ENCODE measurements at regions not wholly inside any gene's neighbourhood (a gene's known extent, or its start where the extent isn't known, plus 50 kb on each side); places are given as distances from the start of the nearest gene placed in this dataset.

GRCh38 chr12:60101715-60102114, 505.9 kb downstream of the SLC16A7 start:
- Histone ChIP-seq H3K27ac (ENCODE audit: low read depth in 1 of 2, low read length in 2 of 2) (no peak overlapping the region), H3K4me1 (ENCODE audit: control insufficient read depth in 4 of 4, insufficient read depth in 4 of 4, low read length in 3 of 4) (no peaks in the 10 kb centered on the region), H3K27me3 (ENCODE audit: control insufficient read depth in 4 of 4, insufficient read depth in 4 of 4, low read length in 3 of 4) (no peaks in the 10 kb centered on the region), H3K4me3 (ENCODE audit: low read depth in 1 of 3, low read length in 3 of 3) (no peak overlapping the region), H3K9ac (ENCODE audit: low read depth in 1 of 2, low read length in 2 of 2) (no peak overlapping the region), H3K9me3 (ENCODE audit: control insufficient read depth in 4 of 4, low read length in 3 of 4) (peaks cover 0 to 5% (median 2%) of the 10 kb centered on the region in 4 donors), H3K36me3 (ENCODE audit: control insufficient read depth in 4 of 4, insufficient read depth in 3 of 4, low read depth in 1 of 4, low read length in 3 of 4) (no peaks in the 10 kb centered on the region)
- TF ChIP-seq YY1 (IDR thresholded peaks at IDR 0.05) (no peak), FOXA2 (IDR thresholded peaks at IDR 0.05) (no peak), TAF1 (conservative IDR thresholded peaks at IDR 0.05) (no peak), JUND (IDR thresholded peaks at IDR 0.05) (no peak), GABPA (IDR thresholded peaks at IDR 0.05 in 1 of 2, conservative IDR thresholded peaks at IDR 0.05 in 1 of 2) (no peak), NR2F2 (IDR thresholded peaks at IDR 0.05) (no peak), SP1 (IDR thresholded peaks at IDR 0.05) (no peak), HNF4A (conservative IDR thresholded peaks at IDR 0.05) (no peak), REST (IDR thresholded peaks at IDR 0.05) (no peak), RAD21 (IDR thresholded peaks at IDR 0.05) (no peak), HNF4G (IDR thresholded peaks at IDR 0.05) (no peak), RXRA (IDR thresholded peaks at IDR 0.05) (no peak), FOXA1 (IDR thresholded peaks at IDR 0.05) (no peak), ATF3 (IDR thresholded peaks at IDR 0.05) (no peak), EGR1 (IDR thresholded peaks at IDR 0.05; ENCODE audit: low read depth in 2 of 2) (no peak)
- TF ChIP-seq, protein P1, sequence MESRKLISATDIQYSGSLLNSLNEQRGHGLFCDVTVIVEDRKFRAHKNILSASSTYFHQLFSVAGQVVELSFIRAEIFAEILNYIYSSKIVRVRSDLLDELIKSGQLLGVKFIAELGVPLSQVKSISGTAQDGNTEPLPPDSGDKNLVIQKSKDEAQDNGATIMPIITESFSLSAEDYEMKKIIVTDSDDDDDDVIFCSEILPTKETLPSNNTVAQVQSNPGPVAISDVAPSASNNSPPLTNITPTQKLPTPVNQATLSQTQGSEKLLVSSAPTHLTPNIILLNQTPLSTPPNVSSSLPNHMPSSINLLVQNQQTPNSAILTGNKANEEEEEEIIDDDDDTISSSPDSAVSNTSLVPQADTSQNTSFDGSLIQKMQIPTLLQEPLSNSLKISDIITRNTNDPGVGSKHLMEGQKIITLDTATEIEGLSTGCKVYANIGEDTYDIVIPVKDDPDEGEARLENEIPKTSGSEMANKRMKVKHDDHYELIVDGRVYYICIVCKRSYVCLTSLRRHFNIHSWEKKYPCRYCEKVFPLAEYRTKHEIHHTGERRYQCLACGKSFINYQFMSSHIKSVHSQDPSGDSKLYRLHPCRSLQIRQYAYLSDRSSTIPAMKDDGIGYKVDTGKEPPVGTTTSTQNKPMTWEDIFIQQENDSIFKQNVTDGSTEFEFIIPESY (IDR thresholded peaks at IDR 0.05): no peak
- TF ChIP-seq, protein P2, sequence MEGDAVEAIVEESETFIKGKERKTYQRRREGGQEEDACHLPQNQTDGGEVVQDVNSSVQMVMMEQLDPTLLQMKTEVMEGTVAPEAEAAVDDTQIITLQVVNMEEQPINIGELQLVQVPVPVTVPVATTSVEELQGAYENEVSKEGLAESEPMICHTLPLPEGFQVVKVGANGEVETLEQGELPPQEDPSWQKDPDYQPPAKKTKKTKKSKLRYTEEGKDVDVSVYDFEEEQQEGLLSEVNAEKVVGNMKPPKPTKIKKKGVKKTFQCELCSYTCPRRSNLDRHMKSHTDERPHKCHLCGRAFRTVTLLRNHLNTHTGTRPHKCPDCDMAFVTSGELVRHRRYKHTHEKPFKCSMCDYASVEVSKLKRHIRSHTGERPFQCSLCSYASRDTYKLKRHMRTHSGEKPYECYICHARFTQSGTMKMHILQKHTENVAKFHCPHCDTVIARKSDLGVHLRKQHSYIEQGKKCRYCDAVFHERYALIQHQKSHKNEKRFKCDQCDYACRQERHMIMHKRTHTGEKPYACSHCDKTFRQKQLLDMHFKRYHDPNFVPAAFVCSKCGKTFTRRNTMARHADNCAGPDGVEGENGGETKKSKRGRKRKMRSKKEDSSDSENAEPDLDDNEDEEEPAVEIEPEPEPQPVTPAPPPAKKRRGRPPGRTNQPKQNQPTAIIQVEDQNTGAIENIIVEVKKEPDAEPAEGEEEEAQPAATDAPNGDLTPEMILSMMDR (IDR thresholded peaks at IDR 0.05; ENCODE audit: low read depth, low read length, missing input control): no peak
- TF ChIP-seq, protein P3, sequence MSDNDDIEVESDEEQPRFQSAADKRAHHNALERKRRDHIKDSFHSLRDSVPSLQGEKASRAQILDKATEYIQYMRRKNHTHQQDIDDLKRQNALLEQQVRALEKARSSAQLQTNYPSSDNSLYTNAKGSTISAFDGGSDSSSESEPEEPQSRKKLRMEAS (IDR thresholded peaks at IDR 0.05): no peak
- DNase-seq (ENCODE audit: low spot score): no peak
